PC-9 (cell line): ENCODE measurements at regions not wholly inside any gene's neighbourhood (a gene's known extent, or its start where the extent isn't known, plus 50 kb on each side); places are given as distances from the start of the nearest gene placed in this dataset.

Source experiments
- BruUV-seq: library from RNA; stranded (reverse); fragments of 400-500 nt; replicated peaks from 2 replicates; lab custom pipeline; 2021; lab: Mats Ljungman, UMichigan
- CTCF ChIA-PET: fragments of 300-600 bp; sonication (Branson Sonifier 250); formaldehyde crosslinking; loops from one replicate; lab custom pipeline; 2022; ENCODE audit warnings: antibody characterized with exemption; lab: Charles Lee
- POLR2A ChIA-PET: fragments of 300-600 bp; sonication (Branson Sonifier 250); formaldehyde crosslinking; loops from one replicate; lab custom pipeline; 2022; ENCODE audit warnings: antibody characterized with exemption; ENCODE audit not compliant: unreplicated experiment; lab: Charles Lee
- DNase-seq, 2 experiments: peaks; one replicate each; pipeline versions ENCODE4 v3.0.0 to v3.0.0-alpha.2; 2015 to 2022; ENCODE audit warnings: mixed read lengths in 1 of 2
- H2AFZ ChIP-seq: fragments of 200-600 bp; sonication (generic); 2 replicates; pipeline ENCODE4 v1.8.1; 2017; ENCODE audit warnings: antibody characterized with exemption
- H3F3A ChIP-seq: fragments of 200-600 bp; sonication (generic); 2 replicates; pipeline ENCODE4 v1.8.1; 2017; ENCODE audit warnings: antibody characterized with exemption, mild to moderate bottlenecking, low read depth; ENCODE audit not compliant: insufficient read depth
- H3K27ac ChIP-seq: fragments of 200-600 bp; sonication (generic); 2 replicates; pipeline ENCODE4 v1.6.1; 2016; ENCODE audit warnings: mixed run types
- H3K27me3 ChIP-seq: fragments of 200-600 bp; sonication (generic); 2 replicates; pipeline ENCODE4 v1.6.1; 2016; ENCODE audit warnings: low read depth, mixed run types; ENCODE audit not compliant: insufficient read depth
- H3K36me3 ChIP-seq: fragments of 200-600 bp; sonication (generic); 2 replicates; pipeline ENCODE4 v1.6.1; 2016; ENCODE audit warnings: low read depth, mixed run types
- H3K4me1 ChIP-seq: fragments of 200-600 bp; sonication (generic); replicated peaks from 2 replicates; pipeline ENCODE4 v1.6.1; 2016; ENCODE audit warnings: mixed run types; ENCODE audit not compliant: insufficient read depth
- H3K4me2 ChIP-seq: fragments of 200-600 bp; sonication (generic); 2 replicates; pipeline ENCODE4 v1.6.1; 2017; ENCODE audit warnings: mixed run types
- H3K4me3 ChIP-seq: fragments of 200-600 bp; sonication (generic); 2 replicates; pipeline ENCODE4 v1.6.1; 2016; ENCODE audit warnings: mixed run types
- H3K79me2 ChIP-seq: fragments of 200-600 bp; sonication (generic); 2 replicates; pipeline ENCODE4 v1.6.1; 2017; ENCODE audit warnings: low read depth, mixed run types
- H3K9me2 ChIP-seq: fragments of 200-600 bp; sonication (generic); 2 replicates; pipeline ENCODE4 v1.8.1; 2017; ENCODE audit warnings: mild to moderate bottlenecking; ENCODE audit not compliant: insufficient read depth
- H3K9me3 ChIP-seq: fragments of 200-600 bp; sonication (generic); 2 replicates; pipeline ENCODE4 v1.8.1; 2016; ENCODE audit warnings: low read depth; ENCODE audit not compliant: insufficient read depth
- H4K20me1 ChIP-seq: fragments of 200-600 bp; sonication (generic); 2 replicates; pipeline ENCODE4 v1.8.1; 2017; ENCODE audit not compliant: insufficient read depth
- EZH2 ChIP-seq: fragments of 200-600 bp; sonication (generic); IDR thresholded peaks from 2 replicates; pipeline ENCODE4 v1.8.0; 2017; ENCODE audit warnings: antibody characterized with exemption, low read depth
- intact Hi-C: fragments of 100-400 bp; cut with micrococcal nuclease; formaldehyde crosslinking; loops from one replicate; pipeline ENCODE4 v1.10.0; 2022; ENCODE audit not compliant: unreplicated experiment
- TF ChIP-seq, protein P1 (sequence below): fragments of 200-600 bp; sonication (generic); conservative IDR thresholded peaks from 2 replicates; pipeline ENCODE4 v1.6.1; 2017; ENCODE audit warnings: mixed run types, antibody characterized with exemption, mild to moderate bottlenecking, moderate library complexity

DNA sequence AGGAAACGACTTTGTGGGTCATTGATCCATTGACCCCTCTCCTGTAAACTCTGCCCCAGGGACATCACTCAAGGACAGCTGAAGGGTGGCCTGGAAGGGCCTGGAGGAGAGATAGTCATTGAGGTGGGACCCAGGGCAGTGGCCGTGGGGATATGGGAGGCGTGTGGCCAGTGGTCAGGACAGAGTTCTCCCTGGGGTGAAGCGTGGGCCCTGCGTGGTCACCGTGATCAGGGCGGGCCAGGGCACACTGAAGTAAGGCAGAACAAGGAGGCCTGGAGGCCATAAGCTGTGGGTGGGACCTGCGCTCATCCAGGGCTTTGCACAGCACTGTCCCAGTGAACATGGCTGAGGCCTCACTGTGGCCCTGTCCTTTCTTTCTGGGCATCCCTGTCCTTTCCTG lies 177.9 kb downstream of the ZNF248 start:
- no peak for TF ChIP-seq EZH2
- TF ChIP-seq, protein P1, sequence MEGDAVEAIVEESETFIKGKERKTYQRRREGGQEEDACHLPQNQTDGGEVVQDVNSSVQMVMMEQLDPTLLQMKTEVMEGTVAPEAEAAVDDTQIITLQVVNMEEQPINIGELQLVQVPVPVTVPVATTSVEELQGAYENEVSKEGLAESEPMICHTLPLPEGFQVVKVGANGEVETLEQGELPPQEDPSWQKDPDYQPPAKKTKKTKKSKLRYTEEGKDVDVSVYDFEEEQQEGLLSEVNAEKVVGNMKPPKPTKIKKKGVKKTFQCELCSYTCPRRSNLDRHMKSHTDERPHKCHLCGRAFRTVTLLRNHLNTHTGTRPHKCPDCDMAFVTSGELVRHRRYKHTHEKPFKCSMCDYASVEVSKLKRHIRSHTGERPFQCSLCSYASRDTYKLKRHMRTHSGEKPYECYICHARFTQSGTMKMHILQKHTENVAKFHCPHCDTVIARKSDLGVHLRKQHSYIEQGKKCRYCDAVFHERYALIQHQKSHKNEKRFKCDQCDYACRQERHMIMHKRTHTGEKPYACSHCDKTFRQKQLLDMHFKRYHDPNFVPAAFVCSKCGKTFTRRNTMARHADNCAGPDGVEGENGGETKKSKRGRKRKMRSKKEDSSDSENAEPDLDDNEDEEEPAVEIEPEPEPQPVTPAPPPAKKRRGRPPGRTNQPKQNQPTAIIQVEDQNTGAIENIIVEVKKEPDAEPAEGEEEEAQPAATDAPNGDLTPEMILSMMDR, result no peak
- no peaks in the 10 kb centered on the region for H3K79me2 ChIP-seq
- BruUV-seq, result no TSS peak

DNA sequence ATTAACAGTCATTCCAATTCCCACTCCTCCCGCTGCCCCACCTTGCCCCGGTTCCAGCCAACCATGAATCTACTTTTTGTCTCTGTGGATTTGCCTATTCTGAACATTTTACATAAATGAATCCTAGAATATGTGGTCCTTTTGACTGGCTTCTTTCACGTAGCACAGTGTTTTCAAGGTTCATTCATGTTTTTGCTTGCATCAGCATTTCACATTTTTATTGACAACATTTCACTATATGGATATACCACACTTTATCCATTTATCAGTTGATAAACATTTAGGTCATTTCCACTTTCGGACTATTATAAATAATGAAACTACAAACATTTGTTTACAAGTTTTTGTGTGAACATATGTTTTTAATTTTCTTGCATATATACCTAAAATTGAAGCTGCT lies 182.0 kb downstream of the ZNF248 start:
- no peak for DNase-seq
- intact Hi-C loops, result no loop called here
- CTCF ChIA-PET, result no interaction called here
- H3K27me3 ChIP-seq, result no peaks in the 10 kb centered on the region
- H3K36me3 ChIP-seq, result no peaks in the 10 kb centered on the region
- H3K27ac ChIP-seq, result no peak overlapping the region
- no peak overlapping the region for H3K4me3 ChIP-seq
- POLR2A ChIA-PET, result no interaction called here
- H3F3A ChIP-seq, result no peaks in the 10 kb centered on the region
- BruUV-seq, result no TSS peak
- H3K9me2 ChIP-seq, result no peaks in the 10 kb centered on the region
- H3K79me2 ChIP-seq, result no peaks in the 10 kb centered on the region
- H4K20me1 ChIP-seq, result no peaks in the 10 kb centered on the region
- H3K9me3 ChIP-seq, result no peaks in the 10 kb centered on the region
- no peak overlapping the region for H3K4me2 ChIP-seq
- H3K4me1 ChIP-seq, result no peaks in the 10 kb centered on the region
- no peak for TF ChIP-seq EZH2
- TF ChIP-seq, protein P1, result no peak
- H2AFZ ChIP-seq, result no peak overlapping the region

More for the DNA sequence above, 177.9 kb downstream of the ZNF248 start:
- ChIA-PET CTCF (no interaction called here), POLR2A (no interaction called here)
- H3K4me3 ChIP-seq, result no peak overlapping the region
- H3K36me3 ChIP-seq, result no peaks in the 10 kb centered on the region
- intact Hi-C loops, result no loop called here
- H3F3A ChIP-seq, result no peaks in the 10 kb centered on the region
- H3K27ac ChIP-seq, result no peak overlapping the region
- H3K4me1 ChIP-seq, result no peaks in the 10 kb centered on the region
- no peaks in the 10 kb centered on the region for H3K9me3 ChIP-seq
- no peaks in the 10 kb centered on the region for H3K27me3 ChIP-seq
- DNase-seq, result no peak
- no peak overlapping the region for H3K4me2 ChIP-seq
- no peak overlapping the region for H2AFZ ChIP-seq
- no peaks in the 10 kb centered on the region for H4K20me1 ChIP-seq
- H3K9me2 ChIP-seq, result no peaks in the 10 kb centered on the region

DNA sequence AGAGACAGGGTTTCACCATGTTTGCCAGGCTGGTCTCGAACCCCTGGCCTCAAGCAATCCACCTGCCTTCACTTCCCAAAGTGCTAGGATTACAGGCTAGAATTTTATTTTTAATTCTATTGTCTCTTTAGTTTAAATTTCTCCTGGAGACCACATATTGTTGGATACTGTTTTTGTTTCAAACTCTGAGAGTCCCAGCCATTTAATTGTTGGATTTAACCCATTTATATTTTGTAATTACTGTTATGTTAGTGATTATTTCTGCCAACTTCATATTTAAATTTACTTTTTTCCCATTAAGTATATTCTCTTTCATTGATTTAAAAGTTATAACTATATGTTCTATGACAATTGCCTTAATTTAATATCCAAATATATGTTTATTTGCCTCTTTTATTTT lies 185.6 kb downstream of the ZNF248 start:
- Histone ChIP-seq H3K36me3 (no peaks in the 10 kb centered on the region), H3F3A (no peaks in the 10 kb centered on the region), H2AFZ (no peak overlapping the region), H3K4me1 (no peaks in the 10 kb centered on the region), H3K79me2 (no peaks in the 10 kb centered on the region), H3K9me3 (no peaks in the 10 kb centered on the region), H3K4me2 (no peak overlapping the region), H3K9me2 (no peaks in the 10 kb centered on the region), H3K27ac (no peak overlapping the region), H3K27me3 (no peaks in the 10 kb centered on the region), H4K20me1 (no peaks in the 10 kb centered on the region), H3K4me3 (no peak overlapping the region)
- intact Hi-C loops, result no loop called here
- no peak for DNase-seq
- POLR2A ChIA-PET, result no interaction called here
- BruUV-seq, result no TSS peak
- CTCF ChIA-PET, result no interaction called here
- TF ChIP-seq, protein P1, result no peak
- no peak for TF ChIP-seq EZH2
